CD4-positive, alpha-beta T cell treated with Interleukin-15 for 4 hours (primary cell): ENCODE measurements at regions not wholly inside any gene's neighbourhood (a gene's known extent, or its start where the extent isn't known, plus 50 kb on each side); places are given as distances from the start of the nearest gene placed in this dataset.

Source experiments
- DNase-seq: peaks from one replicate; pipeline ENCODE4 v3.0.0-alpha.2; 2020; ENCODE audit warnings: low spot score

- DNase-seq = no peak
Observed at GRCh38 chr3:34377961-34378360, 579.5 kb downstream of the PDCD6IP start.

DNA sequence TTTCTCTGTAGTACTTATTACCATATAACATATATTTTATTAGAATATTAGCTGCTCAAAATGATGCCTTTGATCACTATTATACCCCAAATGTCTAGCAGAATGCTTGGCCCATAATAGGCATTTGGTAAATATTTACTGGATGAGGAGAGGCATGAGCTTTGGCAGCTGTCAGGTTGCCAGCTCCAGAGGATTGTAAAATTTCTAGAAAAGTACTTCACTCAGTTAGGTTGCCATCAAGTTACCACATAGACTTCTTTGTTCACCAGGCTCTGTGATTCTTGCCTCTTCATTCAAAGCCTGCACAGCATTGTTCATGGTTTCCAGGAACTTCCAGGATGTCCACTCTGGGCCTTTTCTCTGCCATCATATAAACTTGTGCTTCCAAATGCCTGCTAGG is 582.8 kb downstream of the PDCD6IP start:
- DNase-seq = no peak

GRCh38 chr3:34382859-34383258 is 584.4 kb downstream of the PDCD6IP start:
- DNase-seq = no peak

- DNase-seq = no peak
Observed at GRCh38 chr3:34386309-34386708, 587.9 kb downstream of the PDCD6IP start.

DNA sequence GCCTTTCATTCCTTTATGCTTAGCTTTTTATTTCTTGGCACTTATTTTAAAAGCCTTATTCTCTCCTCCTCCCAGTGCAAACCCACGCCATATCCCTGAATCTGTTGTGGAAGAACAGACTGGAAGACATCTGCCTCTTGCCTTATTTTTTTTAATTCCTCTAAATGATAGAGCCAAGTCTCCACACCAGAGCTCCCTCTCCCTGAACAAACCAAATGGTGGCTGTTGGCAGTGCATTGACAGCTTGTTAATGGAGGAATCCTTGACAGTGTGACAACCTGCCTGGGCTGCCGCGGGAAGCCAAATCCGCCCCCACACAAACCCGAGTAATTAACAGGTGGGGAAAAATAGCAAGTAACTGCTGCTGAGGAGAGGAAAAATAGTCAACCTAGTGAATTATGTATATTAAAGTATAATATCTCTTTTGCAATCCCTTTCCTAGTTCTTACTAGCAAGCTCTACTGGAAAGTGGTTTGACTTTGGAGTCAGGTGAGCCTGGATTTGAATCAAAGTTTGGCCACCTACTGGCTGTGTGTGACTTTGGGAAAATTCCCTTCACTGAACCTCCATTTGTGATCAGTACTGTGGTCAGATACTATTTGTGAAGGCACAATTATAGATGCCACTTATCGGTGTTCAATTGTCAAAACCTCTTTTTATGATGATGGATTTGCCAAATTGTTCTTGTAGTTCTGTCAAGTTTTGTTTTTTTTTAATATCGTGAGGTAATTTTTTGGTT is 589.6 kb downstream of the PDCD6IP start:
- no peak for DNase-seq

DNA sequence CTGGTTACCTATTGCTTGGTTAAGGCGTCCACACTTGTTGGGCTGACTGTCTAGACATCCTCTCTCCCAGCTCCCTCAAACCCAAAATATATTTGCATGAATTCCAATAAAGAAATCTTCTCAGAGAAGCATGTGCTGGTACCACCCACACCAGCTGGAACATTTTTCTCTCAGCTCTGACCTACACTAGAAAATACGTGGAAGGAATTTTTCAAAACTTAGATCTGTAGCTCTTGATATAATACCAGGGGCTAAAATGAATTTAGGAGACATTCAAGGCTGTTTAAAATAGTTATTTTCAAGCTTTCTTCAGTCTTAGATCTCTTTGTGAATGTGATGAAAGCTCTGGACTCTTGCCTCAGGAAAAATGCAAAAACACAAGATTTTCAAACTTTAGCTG is 590.4 kb downstream of the PDCD6IP start:
- no peak for DNase-seq

- no peak for DNase-seq
Observed at GRCh38 chr3:34394978-34395748, 596.7 kb downstream of the PDCD6IP start.

- DNase-seq = no peak
Observed at GRCh38 chr3:34396288-34396687, 597.9 kb downstream of the PDCD6IP start.

DNA sequence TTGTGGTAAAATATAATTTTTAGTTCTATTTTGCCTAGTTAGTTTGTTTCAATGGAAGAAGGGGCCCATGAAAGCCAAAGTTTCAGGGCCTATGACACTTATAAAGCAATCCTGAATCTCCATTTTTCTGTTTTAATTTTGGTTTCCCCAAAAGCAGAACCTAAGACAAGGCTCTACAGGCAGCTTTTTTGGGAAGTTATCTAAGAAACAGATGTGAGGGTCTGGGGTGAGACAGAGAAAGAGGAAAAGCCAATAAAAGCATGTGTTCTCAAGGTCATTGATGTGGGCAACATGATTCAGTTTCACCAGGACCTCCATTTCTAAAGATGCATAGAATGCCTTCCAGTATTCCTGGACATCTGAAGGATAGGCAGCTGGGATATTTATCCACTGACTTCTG is 598.5 kb downstream of the PDCD6IP start:
- no peak for DNase-seq

DNA sequence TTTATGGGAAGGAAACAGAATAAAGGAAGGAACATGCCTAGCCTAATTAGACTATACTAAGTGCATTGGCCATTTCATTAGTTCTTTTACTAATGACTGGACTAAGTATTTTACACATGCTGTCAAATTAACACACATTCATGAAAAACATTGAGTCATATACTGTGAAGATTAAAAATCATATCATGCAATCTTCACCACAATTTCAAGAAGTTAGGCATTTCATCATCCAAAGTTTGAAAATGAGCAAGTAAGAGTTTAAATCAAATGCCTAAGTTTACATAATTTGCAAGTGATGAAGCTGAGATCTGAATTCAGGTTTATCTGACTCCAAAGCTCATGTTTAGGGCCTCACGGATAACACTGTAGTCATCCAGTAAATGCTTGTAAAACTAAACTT is 601.0 kb downstream of the PDCD6IP start:
- no peak for DNase-seq

DNA sequence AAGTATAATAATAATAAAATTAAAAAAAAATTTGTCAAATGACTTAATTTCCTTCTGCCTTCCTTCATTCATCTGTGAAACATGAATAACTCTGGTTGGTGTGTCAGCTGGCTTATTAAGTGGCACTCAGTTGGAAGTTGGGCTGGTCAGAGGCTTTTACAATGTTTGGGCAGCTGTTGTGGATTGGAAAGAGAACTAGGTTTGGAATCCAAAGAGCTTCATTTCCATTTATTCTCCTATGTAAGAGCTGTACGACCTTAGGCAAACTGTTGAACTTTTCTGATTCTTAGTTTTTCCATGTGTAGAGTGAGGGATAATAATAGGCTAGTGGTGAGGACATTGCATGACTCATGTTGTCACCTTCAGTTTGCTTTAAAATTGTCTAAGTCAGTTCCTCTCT is 606.7 kb downstream of the PDCD6IP start:
- no peak for DNase-seq

GRCh38 chr3:34407281-34407680 is 608.9 kb downstream of the PDCD6IP start:
- no peak for DNase-seq

DNA sequence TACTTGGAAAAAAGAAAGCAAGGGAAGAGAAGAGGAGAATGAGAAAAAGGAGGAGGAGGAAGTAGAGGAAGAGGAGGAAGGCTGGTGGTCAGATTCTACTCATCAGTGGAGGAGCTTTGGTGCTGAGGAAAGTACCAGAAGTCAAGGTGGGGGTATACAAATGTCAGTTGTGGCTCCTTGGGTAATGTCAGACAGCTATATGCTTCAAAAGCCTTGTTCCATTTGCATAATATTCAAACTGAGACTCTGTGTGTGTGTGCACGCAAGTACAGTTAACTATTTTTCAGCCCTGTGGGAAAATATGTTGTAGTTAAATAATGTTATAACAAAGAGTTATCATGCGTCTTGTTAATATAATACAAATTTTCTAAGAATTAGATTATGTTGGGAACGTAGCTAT is 609.7 kb downstream of the PDCD6IP start:
- no peak for DNase-seq

- DNase-seq = no peak
Observed at GRCh38 chr3:34411596-34411995, 613.2 kb downstream of the PDCD6IP start.

DNA sequence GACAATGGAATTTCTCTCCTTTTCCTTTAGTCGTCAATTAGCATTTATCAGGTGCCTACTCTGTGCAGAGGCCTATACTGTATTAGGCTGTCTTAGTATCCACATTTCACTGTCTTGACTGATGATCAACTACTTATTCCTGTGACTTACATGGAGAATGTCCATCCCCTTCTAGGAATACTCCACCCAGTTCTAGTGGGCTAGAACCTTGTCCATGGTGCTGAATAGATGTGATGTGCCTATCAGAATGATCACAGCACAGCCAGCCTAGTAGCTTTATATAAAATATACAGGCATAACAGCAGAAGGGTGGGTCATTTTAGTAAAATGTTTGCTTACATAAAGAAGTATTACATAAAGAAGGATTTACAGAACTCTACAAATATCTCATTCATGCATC is 621.4 kb downstream of the PDCD6IP start:
- DNase-seq = no peak

- no peak for DNase-seq
Observed at GRCh38 chr3:34421762-34422161, 623.3 kb downstream of the PDCD6IP start.

- DNase-seq = no peak
Observed at GRCh38 chr3:34439796-34440195, 641.4 kb downstream of the PDCD6IP start.

GRCh38 chr3:34444137-34444536 is 645.7 kb downstream of the PDCD6IP start:
- no peak for DNase-seq

GRCh38 chr3:34449305-34449704 is 650.9 kb downstream of the PDCD6IP start:
- DNase-seq = no peak

DNA sequence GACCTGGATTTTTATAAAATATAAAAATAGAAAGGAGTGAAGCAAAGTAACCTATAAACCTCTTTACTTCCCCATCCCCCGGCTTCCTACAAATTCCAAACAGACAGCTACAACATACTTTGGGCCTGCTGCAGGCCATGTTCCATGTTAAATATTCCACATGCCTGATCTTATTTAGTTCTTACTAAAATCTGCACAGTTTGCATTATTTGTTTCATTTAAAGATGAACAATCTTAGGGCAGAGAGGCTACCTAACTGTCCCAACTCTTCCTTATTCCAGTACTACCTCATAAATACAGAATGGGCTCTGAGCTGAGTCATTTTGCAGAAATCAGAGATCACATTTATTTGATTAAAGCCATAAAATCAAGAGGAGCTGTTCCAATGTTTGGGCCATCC is 665.0 kb downstream of the PDCD6IP start:
- no peak for DNase-seq

- DNase-seq = no peak
Observed at GRCh38 chr3:34464646-34465045, 666.2 kb downstream of the PDCD6IP start.

GRCh38 chr3:34475851-34476250 is 677.4 kb downstream of the PDCD6IP start:
- DNase-seq = no peak

- DNase-seq = no peak
Observed at GRCh38 chr3:34483311-34483887, 685.0 kb downstream of the PDCD6IP start.
